Mammary epithelial cell (primary cell): ENCODE measurements at regions not wholly inside any gene's neighbourhood (a gene's known extent, or its start where the extent isn't known, plus 50 kb on each side); places are given as distances from the start of the nearest gene placed in this dataset.

ENCODE experiments used
- EZH2 ChIP-seq: IDR thresholded peaks from 2 replicates; pipeline ENCODE4 v1.6.1; 2012; ENCODE audit warnings: low read length, inconsistent platforms, borderline replicate concordance
- TF ChIP-seq, protein P1 (sequence below), 2 donors: IDR thresholded peaks in 1 of 2; conservative IDR thresholded peaks in 1 of 2; 2 replicates each; pipeline ENCODE4 v1.5.1; 2011 to 2012; ENCODE audit warnings: inconsistent platforms in 2 of 2, low read length in 2 of 2, mild to moderate bottlenecking in 2 of 2, control low read depth in 1 of 2, low read depth in 1 of 2; ENCODE audit not compliant: insufficient read depth in 1 of 2; ENCODE audit errors: extremely low read depth in 1 of 2

DNA sequence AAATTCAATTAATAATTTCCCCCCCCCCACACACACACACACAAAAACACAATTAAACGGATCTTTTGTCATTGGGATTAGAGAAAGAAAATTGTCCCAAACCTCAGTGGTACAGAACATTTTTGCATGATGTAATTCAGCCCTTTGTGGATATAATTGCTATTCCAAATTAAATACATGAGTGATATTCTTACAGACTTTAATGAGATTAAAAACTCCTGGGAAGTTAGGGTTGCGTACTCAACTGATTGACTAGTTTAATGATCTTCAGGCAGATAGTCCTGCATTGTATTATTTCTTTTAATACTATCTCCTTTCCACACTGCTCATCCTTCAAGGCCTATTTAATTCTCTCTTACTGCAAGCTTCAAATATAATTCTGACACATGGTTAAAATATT lies 711.8 kb upstream of the LRFN5 start:
- TF ChIP-seq, protein P1, sequence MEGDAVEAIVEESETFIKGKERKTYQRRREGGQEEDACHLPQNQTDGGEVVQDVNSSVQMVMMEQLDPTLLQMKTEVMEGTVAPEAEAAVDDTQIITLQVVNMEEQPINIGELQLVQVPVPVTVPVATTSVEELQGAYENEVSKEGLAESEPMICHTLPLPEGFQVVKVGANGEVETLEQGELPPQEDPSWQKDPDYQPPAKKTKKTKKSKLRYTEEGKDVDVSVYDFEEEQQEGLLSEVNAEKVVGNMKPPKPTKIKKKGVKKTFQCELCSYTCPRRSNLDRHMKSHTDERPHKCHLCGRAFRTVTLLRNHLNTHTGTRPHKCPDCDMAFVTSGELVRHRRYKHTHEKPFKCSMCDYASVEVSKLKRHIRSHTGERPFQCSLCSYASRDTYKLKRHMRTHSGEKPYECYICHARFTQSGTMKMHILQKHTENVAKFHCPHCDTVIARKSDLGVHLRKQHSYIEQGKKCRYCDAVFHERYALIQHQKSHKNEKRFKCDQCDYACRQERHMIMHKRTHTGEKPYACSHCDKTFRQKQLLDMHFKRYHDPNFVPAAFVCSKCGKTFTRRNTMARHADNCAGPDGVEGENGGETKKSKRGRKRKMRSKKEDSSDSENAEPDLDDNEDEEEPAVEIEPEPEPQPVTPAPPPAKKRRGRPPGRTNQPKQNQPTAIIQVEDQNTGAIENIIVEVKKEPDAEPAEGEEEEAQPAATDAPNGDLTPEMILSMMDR (conservative IDR thresholded peaks at IDR 0.05 in 1 of 2, IDR thresholded peaks at IDR 0.05 in 1 of 2; ENCODE audit: extremely low read depth in 1 of 2, insufficient read depth in 1 of 2, low read depth in 1 of 2, low read length in 2 of 2): no peak
- TF ChIP-seq EZH2: no peak
